SK-N-SH (cell line): ENCODE measurements at regions not wholly inside any gene's neighbourhood (a gene's known extent, or its start where the extent isn't known, plus 50 kb on each side); places are given as distances from the start of the nearest gene placed in this dataset.

Experiments
- CTCF ChIA-PET: fragments of 300-600, 350-600 bp; formaldehyde crosslinking; extraction: SDS; loops from one replicate; lab custom pipeline; 2021; lab: Yijun Ruan, JAX
- POLR2A ChIA-PET: fragments of 350-600 bp; sonication (Branson Sonifier 250); formaldehyde crosslinking; extraction: SDS; loops from one replicate; lab custom pipeline; 2020; ENCODE audit warnings: antibody characterized with exemption, inconsistent platforms; lab: Yijun Ruan, JAX
- DNase-seq: peaks from one replicate; pipeline ENCODE4 v3.0.0; 2012
- H2AFZ ChIP-seq: fragments of 200-600 bp; sonication (generic); 2 replicates; pipeline ENCODE4 v1.8.1; 2016; ENCODE audit warnings: antibody characterized with exemption, mild to moderate bottlenecking, low read depth
- H3F3A ChIP-seq: fragments of 200-600 bp; sonication (generic); replicated peaks from 2 replicates; pipeline ENCODE3; 2016; ENCODE audit warnings: antibody characterized with exemption, mild to moderate bottlenecking; ENCODE audit not compliant: insufficient read depth
- H3K27ac ChIP-seq, 2 experiments: fragments of 200-500 bp in 1 of 2; fragments of 200-600 bp in 1 of 2; sonication (Bioruptor generic) in 1 of 2; sonication (generic), shearing (Covaris generic) in 1 of 2; 2 replicates each; pipeline versions ENCODE4 v1.5.1 to v1.6.1; 2014 to 2016; ENCODE audit warnings: low read depth in 2 of 2, inconsistent platforms in 1 of 2, low read length in 1 of 2, mild to moderate bottlenecking in 1 of 2, mixed read lengths in 1 of 2
- H3K27me3 ChIP-seq: fragments of 200-600 bp; sonication (generic), shearing (Covaris generic); 2 replicates; pipeline ENCODE4 v1.6.1; 2016; ENCODE audit warnings: mixed run types; ENCODE audit not compliant: insufficient read depth
- H3K36me3 ChIP-seq, 2 experiments: fragments of 200-500 bp in 1 of 2; fragments of 200-600 bp in 1 of 2; sonication (Bioruptor generic) in 1 of 2; sonication (generic) in 1 of 2; replicated peaks in 1 of 2; 2 replicates each; pipeline versions ENCODE3 to v1.5.1; 2014 to 2016; ENCODE audit warnings: low read length in 1 of 2, mild to moderate bottlenecking in 1 of 2; ENCODE audit not compliant: insufficient read depth in 2 of 2, control insufficient read depth in 1 of 2
- H3K4me1 ChIP-seq, 2 experiments: fragments of 200-500 bp in 1 of 2; fragments of 200-600 bp in 1 of 2; sonication (Bioruptor generic) in 1 of 2; sonication (generic), shearing (Covaris generic) in 1 of 2; 2 replicates each; pipeline versions ENCODE4 v1.5.1 to v1.6.1; 2014 to 2016; ENCODE audit warnings: low read depth in 1 of 2, low read length in 1 of 2, mixed run types in 1 of 2; ENCODE audit not compliant: insufficient read depth in 2 of 2, control insufficient read depth in 1 of 2
- H3K4me2 ChIP-seq: fragments of 200-600 bp; sonication (generic), shearing (Covaris generic); 2 replicates; pipeline ENCODE4 v1.6.1; 2017; ENCODE audit warnings: mixed run types
- H3K4me3 ChIP-seq, 2 experiments: fragments of 200-500 bp in 1 of 2; fragments of 200-600 bp in 1 of 2; sonication (Bioruptor generic) in 1 of 2; sonication (generic), shearing (Covaris generic) in 1 of 2; 2 replicates each; pipeline versions ENCODE4 v1.5.1 to v1.8.1; 2014 to 2016; ENCODE audit warnings: low read depth in 2 of 2, inconsistent platforms in 1 of 2, low read length in 1 of 2, mild to moderate bottlenecking in 1 of 2, mixed read lengths in 1 of 2, moderate library complexity in 1 of 2
- H3K79me2 ChIP-seq: fragments of 200-600 bp; sonication (generic); 2 replicates; pipeline ENCODE4 v1.8.1; 2017; ENCODE audit warnings: mild to moderate bottlenecking; ENCODE audit not compliant: insufficient read depth
- H3K9ac ChIP-seq: fragments of 200-600 bp; sonication (generic); 2 replicates; pipeline ENCODE4 v1.6.1; 2017; ENCODE audit warnings: mixed run types
- H3K9me2 ChIP-seq: fragments of 200-600 bp; sonication (generic); 2 replicates; pipeline ENCODE4 v1.6.1; 2017; ENCODE audit warnings: mixed run types
- H3K9me3 ChIP-seq: fragments of 200-600 bp; sonication (generic); 2 replicates; pipeline ENCODE4 v1.6.1; 2017; ENCODE audit warnings: mixed run types, mild to moderate bottlenecking, moderate library complexity
- H4K20me1 ChIP-seq: fragments of 200-600 bp; sonication (generic); 2 replicates; pipeline ENCODE4 v1.6.1; 2017; ENCODE audit warnings: mild to moderate bottlenecking, mixed run types; ENCODE audit not compliant: insufficient read depth
- ELF1 ChIP-seq: IDR thresholded peaks from 2 replicates; pipeline ENCODE4 v1.4.0; 2012
- FOSL2 ChIP-seq: IDR thresholded peaks from 2 replicates; pipeline ENCODE4 v1.4.0; 2012; ENCODE audit warnings: low read depth, mild to moderate bottlenecking, moderate library complexity, borderline replicate concordance
- FOXJ3 ChIP-seq: sonication (generic); formaldehyde crosslinking; IDR thresholded peaks from 2 replicates; pipeline ENCODE4 v1.5.1; 2020; ENCODE audit warnings: mild to moderate bottlenecking, missing genetic modification reagents
- FOXM1 ChIP-seq: IDR thresholded peaks from 2 replicates; pipeline ENCODE4 v1.4.0; 2012; ENCODE audit warnings: low read depth, mild to moderate bottlenecking
- GABPA ChIP-seq: IDR thresholded peaks from 2 replicates; pipeline ENCODE4 v1.4.0; 2012; ENCODE audit warnings: low read depth, mild to moderate bottlenecking
- GATA2 ChIP-seq: sonication (generic); formaldehyde crosslinking; IDR thresholded peaks from 2 replicates; pipeline ENCODE4 v1.5.0; 2020; ENCODE audit warnings: mild to moderate bottlenecking, missing genetic modification reagents
- JUND ChIP-seq: IDR thresholded peaks from 2 replicates; pipeline ENCODE4 v1.4.0; 2012
- MXI1 ChIP-seq: IDR thresholded peaks from 2 replicates; pipeline ENCODE4 v1.6.1; 2012; ENCODE audit warnings: mild to moderate bottlenecking, low read depth, low read length, improper control_type of control experiment
- NFIC ChIP-seq: IDR thresholded peaks from 2 replicates; pipeline ENCODE4 v1.4.0; 2012; ENCODE audit warnings: borderline replicate concordance
- NRF1 ChIP-seq: IDR thresholded peaks from 2 replicates; pipeline ENCODE4 v1.6.1; 2012; ENCODE audit warnings: low read depth, mild to moderate bottlenecking, low read length
- RAD21 ChIP-seq: IDR thresholded peaks from 2 replicates; pipeline ENCODE4 v1.6.1; 2012; ENCODE audit warnings: mild to moderate bottlenecking, low read length
- RCOR1 ChIP-seq: fragments of 150-350 bp; IDR thresholded peaks from 2 replicates; pipeline ENCODE4 v1.6.1; 2017; ENCODE audit warnings: antibody characterized with exemption, low read length
- RFX5 ChIP-seq: IDR thresholded peaks from 2 replicates; pipeline ENCODE4 v1.6.1; 2012; ENCODE audit warnings: mild to moderate bottlenecking, improper control_type of control experiment, low read length
- RXRA ChIP-seq: IDR thresholded peaks from 2 replicates; pipeline ENCODE4 v1.4.0; 2012; ENCODE audit warnings: low read depth, mild to moderate bottlenecking, borderline replicate concordance
- SIN3A ChIP-seq: IDR thresholded peaks from 2 replicates; pipeline ENCODE4 v1.6.1; 2012; ENCODE audit warnings: low read depth, mild to moderate bottlenecking, low read length, moderate library complexity, borderline replicate concordance
- SMC3 ChIP-seq: IDR thresholded peaks from 2 replicates; pipeline ENCODE4 v1.6.1; 2012; ENCODE audit warnings: low read depth, low read length, improper control_type of control experiment
- TAF1 ChIP-seq: IDR thresholded peaks from 2 replicates; pipeline ENCODE4 v1.6.1; 2012; ENCODE audit warnings: low read depth, mild to moderate bottlenecking, low read length, moderate library complexity, borderline replicate concordance
- TCF12 ChIP-seq: IDR thresholded peaks from 2 replicates; pipeline ENCODE4 v1.4.0; 2012
- TEAD4 ChIP-seq: IDR thresholded peaks from 2 replicates; pipeline ENCODE4 v1.4.0; 2012; ENCODE audit warnings: mild to moderate bottlenecking, borderline replicate concordance; ENCODE audit not compliant: insufficient read depth
- WGBS: methylation state at CpG from one replicate; pipeline ENCODE4 v1.1.6; 2017; ENCODE audit warnings: low lambda C conversion rate; 5-methylcytosine and 5-hydroxymethylcytosine counted together
- TF ChIP-seq, protein P1 (sequence below): IDR thresholded peaks from 2 replicates; pipeline ENCODE4 v1.4.0; 2012; ENCODE audit warnings: low read depth, borderline replicate concordance
- TF ChIP-seq, protein P2 (sequence below): IDR thresholded peaks from 2 replicates; pipeline ENCODE4; 2012
- TF ChIP-seq, protein P3 (sequence below): fragments of 150-350 bp; IDR thresholded peaks from 2 replicates; pipeline ENCODE4 v1.6.1; 2017; ENCODE audit warnings: antibody characterized with exemption, low read length, low read depth, borderline replicate concordance
- TF ChIP-seq, protein P4 (sequence below): fragments of 200-600 bp; sonication (generic); IDR thresholded peaks from 2 replicates; pipeline ENCODE4 v1.6.1; 2017; ENCODE audit warnings: antibody characterized with exemption, mild to moderate bottlenecking, moderate library complexity
- TF ChIP-seq, protein P5 (sequence below): IDR thresholded peaks from 2 replicates; pipeline ENCODE4 v1.4.0; 2012; ENCODE audit warnings: low read depth, borderline replicate concordance

DNA sequence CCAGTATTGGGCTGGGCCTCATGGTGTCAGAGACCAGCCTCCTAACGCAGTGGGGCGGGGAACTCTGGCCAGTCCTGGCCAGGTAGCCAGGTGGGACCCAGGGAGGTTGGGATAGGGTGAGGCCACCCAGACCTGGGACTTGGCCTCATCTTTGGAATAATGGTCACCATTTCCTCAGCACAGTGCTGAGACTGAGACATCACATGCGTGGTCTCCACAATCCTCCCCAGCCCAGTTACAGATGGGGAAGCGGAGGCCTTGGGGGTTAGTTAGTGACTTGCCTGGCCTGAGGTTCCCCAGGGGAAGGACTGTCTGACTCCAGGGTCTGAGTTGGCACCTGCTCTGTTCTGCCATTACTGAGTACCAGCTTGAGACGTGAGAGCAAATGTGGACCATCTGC, 77.9 kb upstream of the CASZ1 start:
- CTCF ChIA-PET, result interaction anchor here (0.9 to 1.0 kb wide), 3 partner anchors 68 to 381 kb away, joined by 3 to 4 read pairs (median 3); no protein-coding TSS in a partner anchor
- H3K9me3 ChIP-seq, result no peaks in the 10 kb centered on the region
- H3K79me2 ChIP-seq, result no peaks in the 10 kb centered on the region
- WGBS, result 70% methylated on average over 2 of the region's 5 CpGs
- H3K27me3 ChIP-seq, result no peaks in the 10 kb centered on the region
- H2AFZ ChIP-seq, result no peak overlapping the region
- no peaks in the 10 kb centered on the region for H4K20me1 ChIP-seq
- no peaks in the 10 kb centered on the region for H3K36me3 ChIP-seq
- no peak overlapping the region for H3K27ac ChIP-seq
- H3K9ac ChIP-seq, result no peak overlapping the region
- H3K4me1 ChIP-seq, result no peaks in the 10 kb centered on the region
- no peak for DNase-seq
- TF ChIP-seq, protein P1, sequence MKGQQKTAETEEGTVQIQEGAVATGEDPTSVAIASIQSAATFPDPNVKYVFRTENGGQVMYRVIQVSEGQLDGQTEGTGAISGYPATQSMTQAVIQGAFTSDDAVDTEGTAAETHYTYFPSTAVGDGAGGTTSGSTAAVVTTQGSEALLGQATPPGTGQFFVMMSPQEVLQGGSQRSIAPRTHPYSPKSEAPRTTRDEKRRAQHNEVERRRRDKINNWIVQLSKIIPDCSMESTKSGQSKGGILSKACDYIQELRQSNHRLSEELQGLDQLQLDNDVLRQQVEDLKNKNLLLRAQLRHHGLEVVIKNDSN, result no peak
- no peak for TF ChIP-seq RCOR1
- TF ChIP-seq NRF1, result no peak
- no peak for TF ChIP-seq FOXJ3 (CRISPR knock-in tag)
- no peak for TF ChIP-seq TEAD4
- no peak for TF ChIP-seq TAF1
- H3K9me2 ChIP-seq, result no peaks in the 10 kb centered on the region
- POLR2A ChIA-PET, result no interaction called here
- H3K4me3 ChIP-seq, result no peak overlapping the region
- H3F3A ChIP-seq, result no peaks in the 10 kb centered on the region
- H3K4me2 ChIP-seq, result no peak overlapping the region

DNA sequence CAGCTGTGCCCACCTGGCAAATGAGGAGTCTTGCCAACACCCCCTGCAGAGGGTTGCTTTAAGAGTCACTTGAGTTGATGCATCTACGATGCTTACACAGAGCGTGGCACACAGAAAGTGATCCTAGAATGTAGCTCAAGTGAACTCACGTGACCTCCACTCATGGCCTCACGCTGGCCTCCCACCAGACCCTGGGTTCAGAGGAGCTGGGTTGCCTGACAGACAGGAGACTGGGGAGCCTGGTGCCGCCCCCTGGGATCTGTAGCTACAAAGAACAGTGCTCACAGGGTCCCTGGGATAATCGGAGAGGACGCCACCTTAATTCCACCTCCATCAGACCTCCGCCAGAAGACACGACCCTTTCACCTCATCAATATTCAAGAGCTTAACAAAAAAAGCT, 81.4 kb upstream of the CASZ1 start:
- H3K4me3 ChIP-seq, result no peak overlapping the region
- POLR2A ChIA-PET, result interaction anchor here (0.6 kb wide), 1 partner anchor 133 kb away, joined by 6 read pairs; no protein-coding TSS in a partner anchor
- no peak for TF ChIP-seq NFIC
- no peak for TF ChIP-seq GABPA
- TF ChIP-seq JUND, result no peak
- TF ChIP-seq NRF1, result no peak
- no peak for TF ChIP-seq ELF1
- no peak for TF ChIP-seq RFX5
- no peak for TF ChIP-seq RCOR1
- TF ChIP-seq, protein P2, sequence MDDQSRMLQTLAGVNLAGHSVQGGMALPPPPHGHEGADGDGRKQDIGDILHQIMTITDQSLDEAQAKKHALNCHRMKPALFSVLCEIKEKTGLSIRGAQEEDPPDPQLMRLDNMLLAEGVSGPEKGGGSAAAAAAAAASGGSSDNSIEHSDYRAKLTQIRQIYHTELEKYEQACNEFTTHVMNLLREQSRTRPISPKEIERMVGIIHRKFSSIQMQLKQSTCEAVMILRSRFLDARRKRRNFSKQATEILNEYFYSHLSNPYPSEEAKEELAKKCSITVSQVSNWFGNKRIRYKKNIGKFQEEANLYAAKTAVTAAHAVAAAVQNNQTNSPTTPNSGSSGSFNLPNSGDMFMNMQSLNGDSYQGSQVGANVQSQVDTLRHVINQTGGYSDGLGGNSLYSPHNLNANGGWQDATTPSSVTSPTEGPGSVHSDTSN, result no peak
- no peak for TF ChIP-seq GATA2 (CRISPR knock-in tag)
- no peak for TF ChIP-seq SMC3
- no peak for TF ChIP-seq TCF12
- TF ChIP-seq MXI1, result no peak
- no peak for TF ChIP-seq SIN3A
- no peak for TF ChIP-seq FOSL2
- TF ChIP-seq, protein P3, sequence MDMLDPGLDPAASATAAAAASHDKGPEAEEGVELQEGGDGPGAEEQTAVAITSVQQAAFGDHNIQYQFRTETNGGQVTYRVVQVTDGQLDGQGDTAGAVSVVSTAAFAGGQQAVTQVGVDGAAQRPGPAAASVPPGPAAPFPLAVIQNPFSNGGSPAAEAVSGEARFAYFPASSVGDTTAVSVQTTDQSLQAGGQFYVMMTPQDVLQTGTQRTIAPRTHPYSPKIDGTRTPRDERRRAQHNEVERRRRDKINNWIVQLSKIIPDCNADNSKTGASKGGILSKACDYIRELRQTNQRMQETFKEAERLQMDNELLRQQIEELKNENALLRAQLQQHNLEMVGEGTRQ, result no peak
- TF ChIP-seq, protein P4, sequence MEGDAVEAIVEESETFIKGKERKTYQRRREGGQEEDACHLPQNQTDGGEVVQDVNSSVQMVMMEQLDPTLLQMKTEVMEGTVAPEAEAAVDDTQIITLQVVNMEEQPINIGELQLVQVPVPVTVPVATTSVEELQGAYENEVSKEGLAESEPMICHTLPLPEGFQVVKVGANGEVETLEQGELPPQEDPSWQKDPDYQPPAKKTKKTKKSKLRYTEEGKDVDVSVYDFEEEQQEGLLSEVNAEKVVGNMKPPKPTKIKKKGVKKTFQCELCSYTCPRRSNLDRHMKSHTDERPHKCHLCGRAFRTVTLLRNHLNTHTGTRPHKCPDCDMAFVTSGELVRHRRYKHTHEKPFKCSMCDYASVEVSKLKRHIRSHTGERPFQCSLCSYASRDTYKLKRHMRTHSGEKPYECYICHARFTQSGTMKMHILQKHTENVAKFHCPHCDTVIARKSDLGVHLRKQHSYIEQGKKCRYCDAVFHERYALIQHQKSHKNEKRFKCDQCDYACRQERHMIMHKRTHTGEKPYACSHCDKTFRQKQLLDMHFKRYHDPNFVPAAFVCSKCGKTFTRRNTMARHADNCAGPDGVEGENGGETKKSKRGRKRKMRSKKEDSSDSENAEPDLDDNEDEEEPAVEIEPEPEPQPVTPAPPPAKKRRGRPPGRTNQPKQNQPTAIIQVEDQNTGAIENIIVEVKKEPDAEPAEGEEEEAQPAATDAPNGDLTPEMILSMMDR, result no peak
- no peak for TF ChIP-seq FOXM1
- TF ChIP-seq RAD21, result no peak
- no peak for TF ChIP-seq RXRA
- TF ChIP-seq, protein P5, sequence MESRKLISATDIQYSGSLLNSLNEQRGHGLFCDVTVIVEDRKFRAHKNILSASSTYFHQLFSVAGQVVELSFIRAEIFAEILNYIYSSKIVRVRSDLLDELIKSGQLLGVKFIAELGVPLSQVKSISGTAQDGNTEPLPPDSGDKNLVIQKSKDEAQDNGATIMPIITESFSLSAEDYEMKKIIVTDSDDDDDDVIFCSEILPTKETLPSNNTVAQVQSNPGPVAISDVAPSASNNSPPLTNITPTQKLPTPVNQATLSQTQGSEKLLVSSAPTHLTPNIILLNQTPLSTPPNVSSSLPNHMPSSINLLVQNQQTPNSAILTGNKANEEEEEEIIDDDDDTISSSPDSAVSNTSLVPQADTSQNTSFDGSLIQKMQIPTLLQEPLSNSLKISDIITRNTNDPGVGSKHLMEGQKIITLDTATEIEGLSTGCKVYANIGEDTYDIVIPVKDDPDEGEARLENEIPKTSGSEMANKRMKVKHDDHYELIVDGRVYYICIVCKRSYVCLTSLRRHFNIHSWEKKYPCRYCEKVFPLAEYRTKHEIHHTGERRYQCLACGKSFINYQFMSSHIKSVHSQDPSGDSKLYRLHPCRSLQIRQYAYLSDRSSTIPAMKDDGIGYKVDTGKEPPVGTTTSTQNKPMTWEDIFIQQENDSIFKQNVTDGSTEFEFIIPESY, result no peak

More for the DNA sequence above, 81.4 kb upstream of the CASZ1 start:
- CTCF ChIA-PET, result interaction anchor here (1.7 to 3.7 kb wide), 3 partner anchors 8 to 32 kb away, joined by 7 to 20 read pairs (median 10); no protein-coding TSS in a partner anchor
- no peak overlapping the region for H2AFZ ChIP-seq
- H3K9me2 ChIP-seq, result no peaks in the 10 kb centered on the region
- no peaks in the 10 kb centered on the region for H3F3A ChIP-seq
- no peaks in the 10 kb centered on the region for H4K20me1 ChIP-seq
- no peaks in the 10 kb centered on the region for H3K79me2 ChIP-seq
- H3K4me2 ChIP-seq, result no peak overlapping the region
- no peaks in the 10 kb centered on the region for H3K9me3 ChIP-seq
- H3K36me3 ChIP-seq, result no peaks in the 10 kb centered on the region
- H3K27ac ChIP-seq, result no peak overlapping the region
- no peaks in the 10 kb centered on the region for H3K4me1 ChIP-seq
- 80% methylated on average over 8 of the region's 9 CpGs for WGBS
- no peak overlapping the region for H3K9ac ChIP-seq
- no peak for DNase-seq
- H3K27me3 ChIP-seq, result no peaks in the 10 kb centered on the region
